Hepatocyte (in vitro differentiated cells): ENCODE measurements at regions not wholly inside any gene's neighbourhood (a gene's known extent, or its start where the extent isn't known, plus 50 kb on each side); places are given as distances from the start of the nearest gene placed in this dataset.

ENCODE experiments used
- DNase-seq: peaks from one replicate; pipeline ENCODE4 v3.0.0-alpha.2; 2016; ENCODE audit warnings: low spot score
- H2AFZ ChIP-seq: fragments of 200-600 bp; sonication (generic); 2 replicates; pipeline ENCODE4 v1.6.0; 2016; ENCODE audit warnings: antibody characterized with exemption, mild to moderate bottlenecking
- H3K27ac ChIP-seq: fragments of 200-600 bp; sonication (generic); 2 replicates; pipeline ENCODE4 v1.5.1; 2016; ENCODE audit warnings: mild to moderate bottlenecking
- H3K27me3 ChIP-seq: fragments of 200-600 bp; sonication (generic); 2 replicates; pipeline ENCODE4 v1.6.1; 2016
- H3K36me3 ChIP-seq: fragments of 200-600 bp; sonication (generic); replicated peaks from 2 replicates; pipeline ENCODE4 v1.5.1; 2016; ENCODE audit warnings: low read depth; ENCODE audit not compliant: insufficient read depth
- H3K4me1 ChIP-seq: fragments of 200-600 bp; sonication (generic); 2 replicates; pipeline ENCODE4 v1.5.1; 2016; ENCODE audit warnings: mild to moderate bottlenecking, moderate library complexity; ENCODE audit not compliant: insufficient read depth
- H3K4me2 ChIP-seq: fragments of 200-600 bp; sonication (generic); 2 replicates; pipeline ENCODE4 v1.6.0; 2016
- H3K4me3 ChIP-seq: fragments of 200-600 bp; sonication (generic); 2 replicates; pipeline ENCODE4 v1.5.1; 2016; ENCODE audit warnings: mild to moderate bottlenecking
- H3K79me2 ChIP-seq: fragments of 200-600 bp; sonication (generic); 2 replicates; pipeline ENCODE4 v1.6.0; 2017; ENCODE audit warnings: mild to moderate bottlenecking
- H3K9me2 ChIP-seq: fragments of 200-600 bp; sonication (generic); replicated peaks from 2 replicates; pipeline ENCODE4 v1.6.0; 2017; ENCODE audit warnings: mild to moderate bottlenecking; ENCODE audit not compliant: insufficient read depth
- H3K9me3 ChIP-seq: fragments of 200-600 bp; sonication (generic); 2 replicates; pipeline ENCODE4 v1.5.1; 2016; ENCODE audit warnings: low read depth, mild to moderate bottlenecking
- H4K20me1 ChIP-seq: fragments of 200-600 bp; sonication (generic); 2 replicates; pipeline ENCODE4 v1.6.0; 2016; ENCODE audit warnings: mild to moderate bottlenecking; ENCODE audit not compliant: insufficient read depth, poor library complexity, severe bottlenecking
- EZH2 ChIP-seq: fragments of 200-600 bp; sonication (generic); IDR thresholded peaks from 2 replicates; pipeline ENCODE4 v1.6.1; 2016; ENCODE audit warnings: antibody characterized with exemption, mild to moderate bottlenecking, borderline replicate concordance
- EZH2phosphoT487 ChIP-seq: fragments of 200-600 bp; sonication (generic); IDR thresholded peaks from one replicate; pipeline ENCODE4 v1.6.1; 2018; ENCODE audit warnings: antibody characterized with exemption, mild to moderate bottlenecking, low read depth, moderate library complexity; ENCODE audit not compliant: unreplicated experiment, severe bottlenecking
- WGBS: methylation state at CpG from one replicate; pipeline ENCODE4 v1.1.6; 2016; ENCODE audit warnings: low lambda C conversion rate; ENCODE audit errors: missing lambda C conversion rate; 5-methylcytosine and 5-hydroxymethylcytosine counted together
- TF ChIP-seq, protein P1 (sequence below): fragments of 200-600 bp; sonication (generic); IDR thresholded peaks from 2 replicates; pipeline ENCODE4 v1.5.1; 2016; ENCODE audit warnings: antibody characterized with exemption, mild to moderate bottlenecking; ENCODE audit not compliant: poor library complexity

DNA sequence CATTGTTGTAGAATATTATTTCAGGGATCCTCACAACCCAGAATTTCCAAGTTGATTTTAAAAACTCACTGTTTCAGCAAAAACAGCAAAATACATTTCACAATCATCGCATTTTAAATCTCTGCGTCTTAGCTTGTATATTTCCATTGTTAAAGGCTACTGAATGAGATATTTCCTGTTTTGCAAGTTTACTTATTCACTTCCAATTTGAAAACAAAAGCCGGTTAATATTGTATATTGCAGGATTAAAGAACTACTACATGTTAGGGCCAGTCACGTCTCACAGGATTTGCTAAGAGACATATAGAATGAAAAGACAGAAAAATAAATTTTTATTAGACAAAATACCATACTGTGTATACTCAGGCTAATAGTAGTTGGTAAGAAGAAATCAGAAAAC lies 395.9 kb upstream of the CDH9 start:
- H3K27me3 ChIP-seq, result no peaks in the 10 kb centered on the region
- H3K4me3 ChIP-seq, result no peak overlapping the region
- 80% methylated on average over 4 of the region's 4 CpGs for WGBS
- no peak overlapping the region for H2AFZ ChIP-seq
- no peaks in the 10 kb centered on the region for H3K4me1 ChIP-seq
- no peaks in the 10 kb centered on the region for H3K36me3 ChIP-seq
- no peak overlapping the region for H3K27ac ChIP-seq
- H4K20me1 ChIP-seq, result no peaks in the 10 kb centered on the region
- TF ChIP-seq, protein P1, sequence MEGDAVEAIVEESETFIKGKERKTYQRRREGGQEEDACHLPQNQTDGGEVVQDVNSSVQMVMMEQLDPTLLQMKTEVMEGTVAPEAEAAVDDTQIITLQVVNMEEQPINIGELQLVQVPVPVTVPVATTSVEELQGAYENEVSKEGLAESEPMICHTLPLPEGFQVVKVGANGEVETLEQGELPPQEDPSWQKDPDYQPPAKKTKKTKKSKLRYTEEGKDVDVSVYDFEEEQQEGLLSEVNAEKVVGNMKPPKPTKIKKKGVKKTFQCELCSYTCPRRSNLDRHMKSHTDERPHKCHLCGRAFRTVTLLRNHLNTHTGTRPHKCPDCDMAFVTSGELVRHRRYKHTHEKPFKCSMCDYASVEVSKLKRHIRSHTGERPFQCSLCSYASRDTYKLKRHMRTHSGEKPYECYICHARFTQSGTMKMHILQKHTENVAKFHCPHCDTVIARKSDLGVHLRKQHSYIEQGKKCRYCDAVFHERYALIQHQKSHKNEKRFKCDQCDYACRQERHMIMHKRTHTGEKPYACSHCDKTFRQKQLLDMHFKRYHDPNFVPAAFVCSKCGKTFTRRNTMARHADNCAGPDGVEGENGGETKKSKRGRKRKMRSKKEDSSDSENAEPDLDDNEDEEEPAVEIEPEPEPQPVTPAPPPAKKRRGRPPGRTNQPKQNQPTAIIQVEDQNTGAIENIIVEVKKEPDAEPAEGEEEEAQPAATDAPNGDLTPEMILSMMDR, result no peak
- no peak for TF ChIP-seq EZH2
- TF ChIP-seq EZH2phosphoT487, result no peak
- H3K4me2 ChIP-seq, result no peak overlapping the region
- H3K79me2 ChIP-seq, result no peaks in the 10 kb centered on the region
- H3K9me2 ChIP-seq, result no peaks in the 10 kb centered on the region
- DNase-seq, result no peak
- no peaks in the 10 kb centered on the region for H3K9me3 ChIP-seq

DNA sequence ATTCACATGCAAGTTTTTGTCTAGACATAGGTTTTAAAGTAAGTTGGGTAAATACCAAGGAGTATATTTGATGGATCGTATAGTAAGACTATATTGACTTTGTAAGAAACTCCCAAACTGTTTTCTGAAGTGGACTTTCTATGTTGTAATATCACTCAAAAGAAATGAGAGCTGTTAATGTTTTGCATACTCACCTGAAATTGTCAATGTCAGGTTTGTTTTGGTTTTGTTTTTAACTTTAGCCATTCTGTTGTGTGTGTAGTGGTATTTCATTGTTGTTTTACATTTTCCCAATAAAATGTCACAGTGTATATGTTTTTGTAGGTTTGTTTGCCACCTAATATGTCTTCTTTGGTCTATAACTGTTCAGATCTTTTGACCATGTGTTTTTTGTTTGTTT lies 375.7 kb upstream of the CDH9 start:
- TF ChIP-seq EZH2phosphoT487, result no peak
- TF ChIP-seq EZH2, result no peak
- TF ChIP-seq, protein P1, result no peak
- WGBS, result 91% methylated on average over 1 of the region's 1 CpG
- no peak overlapping the region for H2AFZ ChIP-seq

DNA sequence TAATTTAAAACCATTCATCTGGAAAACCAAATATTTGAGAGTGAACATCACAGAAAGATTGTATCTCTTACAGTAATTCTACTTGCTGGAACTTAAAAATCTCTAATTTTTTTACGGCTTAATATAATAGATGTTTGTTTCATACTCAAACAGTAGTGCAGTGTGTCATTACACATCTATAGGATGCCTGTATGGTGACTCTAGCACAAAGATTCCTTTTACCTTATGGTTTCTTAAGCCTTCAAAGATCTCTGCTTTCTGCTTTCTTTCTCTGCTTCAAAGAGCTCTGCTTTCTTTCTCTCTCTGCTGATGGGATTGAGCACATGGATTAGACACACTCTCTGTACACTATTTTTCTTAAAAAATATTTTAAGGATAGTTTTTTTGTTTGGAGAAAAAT lies 374.0 kb upstream of the CDH9 start:
- H3K27ac ChIP-seq, result no peak overlapping the region
- TF ChIP-seq EZH2 (no peak), EZH2phosphoT487 (no peak)
- TF ChIP-seq, protein P1, result no peak
- H3K4me3 ChIP-seq, result no peak overlapping the region
- no peaks in the 10 kb centered on the region for H3K79me2 ChIP-seq
- H3K4me2 ChIP-seq, result no peak overlapping the region
- H3K36me3 ChIP-seq, result no peaks in the 10 kb centered on the region
- no peaks in the 10 kb centered on the region for H3K9me2 ChIP-seq
- H3K9me3 ChIP-seq, result no peaks in the 10 kb centered on the region
- no peaks in the 10 kb centered on the region for H3K27me3 ChIP-seq
- H4K20me1 ChIP-seq, result no peaks in the 10 kb centered on the region
- 80% methylated on average over 1 of the region's 1 CpG for WGBS
- DNase-seq, result no peak
- H2AFZ ChIP-seq, result no peak overlapping the region
- H3K4me1 ChIP-seq, result no peaks in the 10 kb centered on the region

More for the DNA sequence above, 375.7 kb upstream of the CDH9 start:
- no peaks in the 10 kb centered on the region for H4K20me1 ChIP-seq
- DNase-seq, result no peak
- no peak overlapping the region for H3K27ac ChIP-seq
- H3K9me3 ChIP-seq, result no peaks in the 10 kb centered on the region
- no peak overlapping the region for H3K4me2 ChIP-seq
- no peaks in the 10 kb centered on the region for H3K9me2 ChIP-seq
- no peak overlapping the region for H3K4me3 ChIP-seq
- no peaks in the 10 kb centered on the region for H3K79me2 ChIP-seq
- H3K4me1 ChIP-seq, result no peaks in the 10 kb centered on the region
- no peaks in the 10 kb centered on the region for H3K36me3 ChIP-seq
- H3K27me3 ChIP-seq, result no peaks in the 10 kb centered on the region

DNA sequence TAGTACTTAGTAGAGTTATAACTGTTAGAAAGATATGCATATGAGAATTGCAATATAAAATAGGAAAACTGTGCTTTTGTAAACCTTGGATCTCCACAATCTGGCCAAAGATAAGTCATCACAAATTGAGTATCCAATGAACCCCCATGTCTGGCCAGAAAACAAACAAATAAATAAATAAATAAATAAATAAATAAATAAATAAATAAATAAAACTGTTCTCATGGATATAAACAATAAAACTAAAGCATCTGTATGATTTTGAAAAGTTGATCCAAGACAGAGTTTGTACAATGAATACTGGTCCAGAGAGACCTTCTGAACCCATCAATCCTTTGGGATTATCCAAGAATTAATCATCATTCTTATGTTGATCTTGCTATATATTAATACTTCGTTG lies 367.6 kb upstream of the CDH9 start:
- WGBS, result 81% methylated on average over 1 of the region's 1 CpG

More for the DNA sequence above, 367.6 kb upstream of the CDH9 start:
- H3K79me2 ChIP-seq, result no peaks in the 10 kb centered on the region
- no peaks in the 10 kb centered on the region for H3K27me3 ChIP-seq
- TF ChIP-seq EZH2 (no peak), EZH2phosphoT487 (no peak)
- TF ChIP-seq, protein P1, result no peak
- H3K9me3 ChIP-seq, result no peaks in the 10 kb centered on the region
- DNase-seq, result no peak
- no peaks in the 10 kb centered on the region for H3K36me3 ChIP-seq
- H2AFZ ChIP-seq, result no peak overlapping the region
- no peaks in the 10 kb centered on the region for H4K20me1 ChIP-seq
- no peak overlapping the region for H3K4me2 ChIP-seq
- H3K9me2 ChIP-seq, result no peaks in the 10 kb centered on the region
- H3K27ac ChIP-seq, result no peak overlapping the region
- no peak overlapping the region for H3K4me3 ChIP-seq
- H3K4me1 ChIP-seq, result no peaks in the 10 kb centered on the region
